Colon (tissue), 2 donors: ENCODE measurements at regions not wholly inside any gene's neighbourhood (a gene's known extent, or its start where the extent isn't known, plus 50 kb on each side); places are given as distances from the start of the nearest gene placed in this dataset.
"Not testable (repeated sequence)": the region's sequence is repeated elsewhere in the genome, so short reads cannot be mapped to it uniquely, and the experiment has no call there.

Experiments
- FAIRE-seq: peaks from 2 replicates; lab custom pipeline; 2012; peaks lifted over from hg19 to GRCh38; lab: Jason Lieb, UNC
- donor health status: control.
- donor health status: control.

GRCh38 chr9:75780185-75780584 is 110.3 kb upstream of the PCSK5 start:
- no peak for FAIRE-seq

DNA sequence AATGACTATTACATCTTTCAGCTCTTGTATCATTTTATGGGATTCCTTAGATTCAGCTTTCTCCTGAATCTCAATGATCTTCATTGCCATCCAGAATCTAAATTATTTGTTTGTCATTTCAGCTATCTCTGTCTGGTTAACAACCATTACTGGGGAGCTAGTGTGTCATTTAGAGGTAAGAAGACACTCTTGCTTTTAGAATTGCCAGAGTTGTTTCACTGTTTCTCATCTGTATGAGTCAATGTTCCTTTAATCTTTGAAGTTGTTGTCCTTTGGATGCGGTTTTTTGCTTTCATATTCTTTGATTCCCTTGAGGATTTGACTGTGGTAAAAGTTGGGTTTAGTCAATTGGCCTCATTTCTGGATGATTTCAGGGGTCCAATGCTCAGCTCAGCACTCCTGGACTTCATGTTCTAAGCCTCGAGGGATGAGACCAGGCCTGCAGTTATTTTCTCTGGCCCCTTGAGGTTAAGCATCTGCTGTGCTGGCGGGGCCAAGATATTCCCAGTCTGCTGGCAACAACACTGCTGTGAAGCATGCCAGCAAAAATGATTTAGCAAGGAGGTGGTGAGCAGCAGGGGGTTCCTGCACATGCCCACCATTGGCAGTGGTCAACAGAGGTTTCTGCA is 102.4 kb upstream of the PCSK5 start:
- FAIRE-seq = no peak

- no peak for FAIRE-seq
Measured at GRCh38 chr9:75797085-75797580, 93.3 kb upstream of the PCSK5 start.

DNA sequence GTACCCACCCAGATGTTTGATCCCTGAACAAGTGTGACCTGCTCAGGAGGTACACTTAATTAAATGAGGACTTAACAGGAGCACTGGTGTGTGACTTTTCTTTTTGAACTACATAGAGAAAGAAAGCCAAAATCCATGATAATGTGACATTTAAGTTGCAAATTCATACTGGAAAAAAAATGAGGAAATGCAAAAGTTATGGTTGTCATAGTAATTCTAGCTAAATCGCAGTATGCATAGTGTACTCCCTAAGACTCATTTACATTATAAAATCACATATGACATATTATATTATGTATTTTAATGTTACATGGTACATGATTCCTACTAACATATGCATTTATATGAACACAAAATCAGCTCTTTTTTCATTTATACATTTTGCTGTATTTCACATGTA is 92.0 kb upstream of the PCSK5 start:
- FAIRE-seq = no peak

DNA sequence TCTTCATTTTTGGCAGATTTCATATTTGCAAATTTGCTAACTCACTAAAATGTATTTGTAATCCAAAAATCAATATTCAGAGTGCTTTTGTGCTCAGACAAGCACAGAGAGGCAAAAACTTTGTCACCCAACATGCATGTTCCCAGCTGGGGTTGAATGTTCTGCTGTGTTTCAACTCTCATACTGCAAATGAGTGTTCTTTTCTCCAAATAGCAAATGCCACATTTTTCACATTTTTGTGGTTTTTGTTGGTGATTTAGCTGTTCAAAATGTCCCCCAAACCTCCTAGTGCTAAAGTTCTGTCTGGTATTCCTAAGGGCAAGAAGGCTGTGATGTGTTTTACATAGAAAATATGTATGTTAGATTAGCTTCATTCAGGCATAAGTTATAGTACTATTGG is 87.3 kb upstream of the PCSK5 start:
- no peak for FAIRE-seq

DNA sequence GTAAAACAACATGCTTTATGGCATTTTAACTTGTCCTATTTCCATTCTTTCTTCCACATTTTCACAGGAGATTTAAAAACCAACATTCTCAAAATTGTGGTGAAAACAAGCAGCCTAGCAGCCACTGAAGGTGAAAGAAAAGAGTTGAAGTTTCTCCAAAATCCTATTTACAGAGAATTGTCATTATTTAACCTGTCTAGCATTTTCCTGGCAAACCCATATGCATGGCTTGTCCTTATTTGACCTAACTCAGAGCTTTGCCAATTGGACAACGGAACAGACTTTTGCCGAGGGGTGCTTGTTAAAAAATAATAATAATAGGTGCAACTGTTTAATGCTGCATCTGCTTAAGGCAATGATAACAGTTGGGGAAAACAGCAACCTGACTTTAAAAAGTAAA is 80.4 kb upstream of the PCSK5 start:
- FAIRE-seq = no peak

DNA sequence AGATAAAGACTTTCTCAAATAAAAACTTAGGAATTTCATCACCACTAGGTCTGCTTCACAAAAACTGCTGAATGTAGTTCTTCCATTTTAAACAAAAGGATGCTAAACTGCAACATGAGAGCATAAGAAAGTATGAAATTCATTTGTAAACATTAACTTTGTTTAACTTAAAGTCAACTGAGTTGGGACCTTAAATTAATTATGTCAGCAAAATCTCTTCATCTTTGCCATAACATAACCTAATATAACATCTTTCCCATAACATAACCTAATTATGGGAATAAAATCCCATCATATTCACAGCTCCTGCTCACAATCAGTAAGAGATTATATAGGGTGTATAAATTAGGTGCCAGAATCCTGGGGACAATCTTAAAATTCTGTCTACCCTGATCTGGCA is 78.8 kb upstream of the PCSK5 start:
- FAIRE-seq = no peak

GRCh38 chr9:75812141-75812540 is 78.3 kb upstream of the PCSK5 start:
- FAIRE-seq = no peak

DNA sequence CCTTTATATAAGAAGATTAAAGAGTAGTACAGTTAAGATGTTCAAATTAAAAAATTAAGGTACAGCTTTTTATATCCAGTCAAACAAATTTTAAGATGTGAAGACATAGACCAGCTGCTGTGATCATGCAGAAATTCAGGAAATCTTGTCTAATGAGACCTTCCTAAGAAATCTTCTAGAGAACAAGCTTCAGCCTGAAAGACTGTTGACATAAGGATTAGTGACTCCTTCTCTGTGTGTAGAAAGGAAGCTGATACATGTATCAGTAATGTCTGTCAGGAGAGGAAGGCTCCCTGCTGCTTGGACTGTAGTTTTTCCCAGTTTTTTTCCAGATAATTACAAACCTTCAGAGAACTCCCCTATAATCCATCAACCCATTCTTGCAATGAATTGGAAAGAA is 75.8 kb upstream of the PCSK5 start:
- no peak for FAIRE-seq

DNA sequence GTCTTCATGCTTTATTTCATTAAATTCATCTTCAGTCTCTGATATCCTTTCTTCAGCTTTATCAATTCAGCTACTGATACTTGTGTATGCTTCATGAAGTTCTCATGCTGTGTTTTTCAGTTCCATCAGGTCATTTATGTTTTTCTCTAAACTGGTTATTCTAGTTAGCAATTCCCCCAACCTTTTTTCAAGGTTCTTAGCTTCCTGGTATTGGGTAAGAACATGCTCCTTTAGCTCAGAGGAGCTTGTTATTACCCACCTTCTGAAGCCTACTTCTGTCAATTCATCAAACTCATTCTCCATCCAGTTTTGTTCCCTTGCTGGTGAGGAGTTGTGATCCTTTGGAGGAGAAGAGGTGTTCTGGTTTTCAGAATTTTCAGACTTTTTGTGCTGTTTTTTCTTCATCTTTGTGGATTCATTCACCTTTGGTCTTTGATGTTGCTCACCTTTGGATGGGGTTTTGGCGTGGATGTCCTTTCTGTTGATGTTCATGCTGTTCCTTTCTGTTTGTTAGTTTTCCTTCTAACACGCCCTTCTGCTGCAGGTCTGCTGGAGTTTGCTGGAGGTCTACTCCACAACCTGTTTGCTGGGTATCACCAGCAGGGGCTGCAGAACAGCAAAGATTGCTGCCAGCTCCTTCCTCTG is 69.9 kb upstream of the PCSK5 start:
- not testable (repeated sequence) for FAIRE-seq

GRCh38 chr9:75823151-75823550 is 67.3 kb upstream of the PCSK5 start:
- FAIRE-seq = no peak

- FAIRE-seq = no peak
Measured at GRCh38 chr9:75824816-75825568, 65.5 kb upstream of the PCSK5 start.

GRCh38 chr9:75826314-75826713 is 64.2 kb upstream of the PCSK5 start:
- no peak for FAIRE-seq

DNA sequence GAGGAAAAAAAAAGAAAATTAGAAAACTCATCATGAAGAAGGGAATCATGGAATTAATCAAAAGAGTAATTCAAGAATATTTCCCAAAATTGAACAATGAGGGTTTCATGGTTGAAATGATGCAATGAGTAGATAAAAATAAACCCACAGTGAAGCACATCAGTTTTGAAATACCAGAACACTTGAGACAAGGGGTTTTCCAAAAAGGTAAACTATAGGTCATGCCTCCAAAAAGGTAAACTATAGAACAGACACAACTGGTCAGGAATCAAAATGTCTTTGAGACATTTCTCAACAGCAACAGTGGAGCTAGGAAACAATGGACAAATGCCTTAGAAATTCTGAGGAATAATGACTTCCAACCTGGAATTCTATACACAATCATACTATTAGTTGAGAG is 60.2 kb upstream of the PCSK5 start:
- no peak for FAIRE-seq

DNA sequence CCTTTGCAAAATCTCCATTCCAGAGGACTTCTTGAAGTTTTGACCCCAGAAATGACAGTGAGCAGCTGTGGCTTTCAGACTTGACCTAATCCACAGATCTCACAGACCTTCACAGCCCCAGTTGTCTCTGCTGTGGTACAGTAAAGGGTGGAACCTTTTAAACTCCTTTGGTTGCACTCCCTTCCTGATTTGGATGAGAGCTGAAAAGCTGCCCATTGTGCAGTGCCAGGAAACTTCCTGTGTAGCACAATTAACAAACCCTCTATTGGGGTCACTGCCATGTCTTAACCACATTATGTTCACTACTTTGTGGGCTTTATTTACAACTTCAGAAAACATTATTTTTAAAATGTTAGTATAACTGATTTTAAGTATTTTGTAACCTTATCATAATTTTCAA is 56.7 kb upstream of the PCSK5 start:
- FAIRE-seq = no peak

- no peak for FAIRE-seq
Measured at GRCh38 chr9:75834878-75835277, 55.6 kb upstream of the PCSK5 start.
